GM23338 (cell line): ENCODE measurements at regions not wholly inside any gene's neighbourhood (a gene's known extent, or its start where the extent isn't known, plus 50 kb on each side); places are given as distances from the start of the nearest gene placed in this dataset.

Source experiments
- ATAC-seq: fragments of 200-7000 bp; cut with Tn5 transposase; 3 replicates; pipeline ENCODE4 v1.9.1; 2020
- DNase-seq: peaks from one replicate; pipeline ENCODE4 v3.0.0-alpha.2; 2015; ENCODE audit warnings: low spot score
- H2AFZ ChIP-seq: fragments of 200-600 bp; sonication (generic); 2 replicates; pipeline ENCODE4 v1.8.0; 2016; ENCODE audit warnings: antibody characterized with exemption, mild to moderate bottlenecking, moderate library complexity
- H3F3A ChIP-seq: fragments of 200-600 bp; sonication (generic); replicated peaks from 2 replicates; pipeline ENCODE4 v1.8.0; 2017; ENCODE audit warnings: antibody characterized with exemption, mixed run types, low read depth
- H3K27ac ChIP-seq: fragments of 200-600 bp; sonication (generic); 2 replicates; pipeline ENCODE4 v1.6.1; 2016; ENCODE audit warnings: low read depth
- H3K27me3 ChIP-seq: fragments of 200-600 bp; sonication (generic); 2 replicates; pipeline ENCODE4 v1.8.0; 2016; ENCODE audit warnings: mild to moderate bottlenecking, mixed run types, moderate library complexity; ENCODE audit not compliant: insufficient read depth
- H3K36me3 ChIP-seq: fragments of 200-600 bp; sonication (generic); 2 replicates; pipeline ENCODE4 v1.8.0; 2016; ENCODE audit warnings: mild to moderate bottlenecking; ENCODE audit not compliant: insufficient read depth
- H3K4me1 ChIP-seq: fragments of 200-600 bp; sonication (generic); 2 replicates; pipeline ENCODE4 v1.8.0; 2016; ENCODE audit warnings: mild to moderate bottlenecking, moderate library complexity; ENCODE audit not compliant: insufficient read depth
- H3K4me2 ChIP-seq: fragments of 200-600 bp; sonication (generic); 2 replicates; pipeline ENCODE4 v1.7.1; 2017; ENCODE audit warnings: mixed run types
- H3K4me3 ChIP-seq: fragments of 200-600 bp; sonication (generic); 2 replicates; pipeline ENCODE4 v1.6.1; 2016; ENCODE audit warnings: mixed run types
- H3K79me2 ChIP-seq: fragments of 200-600 bp; sonication (generic); replicated peaks from 2 replicates; pipeline ENCODE4 v1.8.0; 2017; ENCODE audit warnings: mild to moderate bottlenecking; ENCODE audit not compliant: insufficient read depth
- H3K9me2 ChIP-seq: fragments of 200-600 bp; sonication (generic); 2 replicates; pipeline ENCODE4 v1.8.0; 2017; ENCODE audit not compliant: insufficient read depth
- H4K20me1 ChIP-seq: fragments of 200-600 bp; sonication (generic); replicated peaks from 2 replicates; pipeline ENCODE4 v1.8.0; 2017; ENCODE audit warnings: mild to moderate bottlenecking; ENCODE audit not compliant: insufficient read depth
- H3K27ac Mint-ChIP-seq: 2 replicates; pipeline ENCODE4 v1.8.0; 2020; ENCODE audit warnings: inconsistent platforms, mild to moderate bottlenecking, moderate library complexity, mixed read lengths
- H3K27me3 Mint-ChIP-seq: 3 replicates; pipeline ENCODE4 v1.8.0; 2022; ENCODE audit warnings: low read depth, mild to moderate bottlenecking, moderate library complexity, mixed read lengths, inconsistent platforms; ENCODE audit not compliant: insufficient read depth, poor library complexity
- H3K36me3 Mint-ChIP-seq: 3 replicates; pipeline ENCODE4 v1.8.0; 2021; ENCODE audit warnings: low read depth, mild to moderate bottlenecking, inconsistent platforms, moderate library complexity, mixed read lengths
- H3K4me1 Mint-ChIP-seq: 3 replicates; pipeline ENCODE4 v1.8.0; 2020; ENCODE audit warnings: mild to moderate bottlenecking, inconsistent platforms, mixed read lengths
- H3K4me3 Mint-ChIP-seq: 3 replicates; pipeline ENCODE4 v1.8.0; 2021; ENCODE audit warnings: moderate library complexity, mild to moderate bottlenecking, inconsistent platforms, mixed read lengths
- H3K9me3 Mint-ChIP-seq: 3 replicates; pipeline ENCODE4 v1.8.0; 2020; ENCODE audit warnings: moderate library complexity, mild to moderate bottlenecking, inconsistent platforms, mixed read lengths
- CREB1 ChIP-seq: fragments of 250-450 bp; sonication (Bioruptor Pico); IDR thresholded peaks from 2 replicates; pipeline ENCODE4 v1.5.0; 2020; ENCODE audit warnings: low read depth, mild to moderate bottlenecking, moderate library complexity
- CTCF ChIP-seq, 2 experiments: fragments of 200-600 bp in 1 of 2; sonication (generic) in 1 of 2; conservative IDR thresholded peaks; 2 replicates each; pipeline versions ENCODE4 v1.5.1 to v1.6.1; 2016 to 2017; ENCODE audit warnings: antibody characterized with exemption in 2 of 2, low read depth in 2 of 2, mild to moderate bottlenecking in 2 of 2, moderate library complexity in 1 of 2
- EZH2 ChIP-seq: fragments of 200-600 bp; sonication (generic); IDR thresholded peaks from one replicate; pipeline ENCODE4 v1.8.0; 2017; ENCODE audit warnings: antibody characterized with exemption, mild to moderate bottlenecking, low read depth; ENCODE audit not compliant: unreplicated experiment
- EZH2phosphoT487 ChIP-seq: fragments of 200-600 bp; sonication (generic); IDR thresholded peaks from one replicate; pipeline ENCODE4 v1.8.1; 2018; ENCODE audit warnings: antibody characterized with exemption; ENCODE audit not compliant: unreplicated experiment
- JUNB ChIP-seq: IDR thresholded peaks from one replicate; pipeline ENCODE4 v1.6.1; 2016; ENCODE audit warnings: antibody characterized with exemption; ENCODE audit not compliant: unreplicated experiment
- NANOG ChIP-seq: IDR thresholded peaks from 2 replicates; pipeline ENCODE4 v1.6.1; 2016; ENCODE audit warnings: antibody characterized with exemption, borderline replicate concordance
- POLR2AphosphoS5 ChIP-seq: IDR thresholded peaks from 2 replicates; pipeline ENCODE4 v1.6.1; 2016; ENCODE audit warnings: antibody characterized with exemption, low read depth
- STAT1 ChIP-seq: IDR thresholded peaks from one replicate; pipeline ENCODE4 v1.6.1; 2016; ENCODE audit warnings: antibody characterized with exemption; ENCODE audit not compliant: unreplicated experiment
- ZNF114 ChIP-seq: fragments of 250-450 bp; sonication (Bioruptor Pico); IDR thresholded peaks from 2 replicates; pipeline ENCODE4 v1.5.0; 2020; ENCODE audit warnings: mild to moderate bottlenecking, moderate library complexity
- ZNF331 ChIP-seq: fragments of 250-450 bp; sonication (Bioruptor Pico); IDR thresholded peaks from 2 replicates; pipeline ENCODE4 v1.5.0; 2020; ENCODE audit warnings: low read depth, mild to moderate bottlenecking, moderate library complexity
- ZNF462 ChIP-seq: fragments of 250-450 bp; sonication (Bioruptor Pico); IDR thresholded peaks from 2 replicates; pipeline ENCODE4 v1.5.0; 2020; ENCODE audit warnings: mild to moderate bottlenecking, moderate library complexity
- TF ChIP-seq, protein P1 (sequence below): IDR thresholded peaks from 2 replicates; pipeline ENCODE4 v1.6.1; 2016; ENCODE audit warnings: antibody characterized with exemption

DNA sequence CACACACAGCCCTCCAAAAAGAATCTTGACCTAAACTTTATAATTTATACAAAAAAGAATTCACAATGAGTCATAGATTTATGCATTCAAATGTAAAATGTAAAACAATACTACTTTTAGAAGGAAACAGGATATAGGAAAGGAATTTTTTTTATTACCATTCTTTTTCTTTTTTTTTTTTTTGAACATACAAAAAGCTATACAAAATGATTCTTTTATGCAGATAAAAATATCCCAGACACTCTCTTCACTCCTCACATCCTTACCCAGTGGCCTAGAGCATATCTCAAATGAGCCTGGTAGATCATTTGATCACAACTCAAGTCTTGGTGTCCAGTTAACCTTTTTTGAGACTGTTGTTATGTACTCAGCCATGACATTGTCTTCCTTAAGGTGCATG is 307.3 kb upstream of the KLF3 start:
- no peak for ATAC-seq
- Mint-ChIP-seq H3K9me3 (peaks cover 11% of the 10 kb centered on the region; the same call in 1 of the 3 replicates), H3K27me3 (no peaks in the 10 kb centered on the region), H3K4me3 (no peak overlapping the region), H3K36me3 (no peaks in the 10 kb centered on the region), H3K4me1 (no peaks in the 10 kb centered on the region), H3K27ac (no peak overlapping the region)
- Histone ChIP-seq H2AFZ (no peak overlapping the region), H4K20me1 (no peaks in the 10 kb centered on the region), H3K27ac (no peak overlapping the region), H3K4me3 (no peak overlapping the region), H3F3A (no peaks in the 10 kb centered on the region), H3K9me2 (no peaks in the 10 kb centered on the region; the same call in none of the 2 replicates), H3K4me1 (no peaks in the 10 kb centered on the region), H3K36me3 (no peaks in the 10 kb centered on the region), H3K27me3 (no peaks in the 10 kb centered on the region), H3K79me2 (no peaks in the 10 kb centered on the region), H3K4me2 (no peak overlapping the region)
- TF ChIP-seq CREB1 (CRISPR knock-in tag) = no peak
- no peak for TF ChIP-seq NANOG
- TF ChIP-seq STAT1 = no peak
- no peak for TF ChIP-seq POLR2AphosphoS5
- TF ChIP-seq EZH2phosphoT487 = no peak
- TF ChIP-seq CTCF (conservative IDR thresholded peaks at IDR 0.05; ENCODE audit: low read depth in 2 of 2) = no peak
- TF ChIP-seq EZH2 = no peak
- TF ChIP-seq, protein P1, sequence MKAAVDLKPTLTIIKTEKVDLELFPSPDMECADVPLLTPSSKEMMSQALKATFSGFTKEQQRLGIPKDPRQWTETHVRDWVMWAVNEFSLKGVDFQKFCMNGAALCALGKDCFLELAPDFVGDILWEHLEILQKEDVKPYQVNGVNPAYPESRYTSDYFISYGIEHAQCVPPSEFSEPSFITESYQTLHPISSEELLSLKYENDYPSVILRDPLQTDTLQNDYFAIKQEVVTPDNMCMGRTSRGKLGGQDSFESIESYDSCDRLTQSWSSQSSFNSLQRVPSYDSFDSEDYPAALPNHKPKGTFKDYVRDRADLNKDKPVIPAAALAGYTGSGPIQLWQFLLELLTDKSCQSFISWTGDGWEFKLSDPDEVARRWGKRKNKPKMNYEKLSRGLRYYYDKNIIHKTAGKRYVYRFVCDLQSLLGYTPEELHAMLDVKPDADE = no peak
- no peak for TF ChIP-seq JUNB
- TF ChIP-seq ZNF114 (CRISPR knock-in tag) = no peak
- TF ChIP-seq ZNF331 (CRISPR knock-in tag) = no peak
- TF ChIP-seq ZNF462 (CRISPR knock-in tag) = no peak
- no peak for DNase-seq
